ENCODE measurements at regions not wholly inside any gene's neighbourhood (a gene's known extent, or its start where the extent isn't known, plus 50 kb on each side); places are given as distances from the start of the nearest gene placed in this dataset.
A peak's percentile ranks its signal among the peaks of the same experiment; 100 is the strongest.
"Not testable (repeated sequence)": the region's sequence is repeated elsewhere in the genome, so short reads cannot be mapped to it uniquely, and the experiment has no call there.

GRCh38 chr12:28776913-28777422 lies 372.1 kb upstream of the FAR2 start:
- no peak for DNase-seq

DNA sequence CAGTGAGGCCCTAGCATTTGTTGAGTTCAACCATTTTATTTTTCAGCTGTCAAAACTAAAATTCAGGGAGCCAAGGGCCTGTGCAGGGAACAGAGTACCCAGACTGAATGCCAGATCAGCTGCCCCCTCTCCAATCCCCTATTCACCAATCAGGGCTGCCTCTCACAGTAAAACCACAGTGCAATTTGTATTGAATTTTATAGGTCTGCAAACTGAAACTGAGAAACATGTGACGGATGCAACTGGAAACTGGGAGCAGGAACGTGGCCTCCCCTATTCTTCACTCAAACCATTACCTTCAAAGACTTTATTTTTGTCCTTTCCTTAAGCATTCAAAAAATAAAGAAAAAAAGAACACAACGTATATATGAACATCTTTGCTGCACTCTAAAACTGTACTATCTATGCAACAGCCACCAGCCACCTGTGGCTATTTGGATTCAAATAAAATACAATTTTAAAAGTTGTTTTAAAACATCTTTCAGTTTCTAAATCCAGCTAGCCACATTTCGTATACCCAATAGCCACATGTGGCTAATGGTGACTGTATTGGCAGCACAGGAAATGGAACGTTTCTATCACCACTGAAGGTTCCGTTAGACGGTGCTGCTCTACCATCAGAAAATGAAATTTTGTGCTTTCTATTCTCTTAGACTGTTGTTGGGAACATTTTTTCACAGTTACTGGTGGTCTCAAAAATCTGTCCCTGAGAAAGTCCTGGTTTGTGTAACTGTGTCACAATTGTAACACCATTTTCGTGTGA lies 371.3 kb upstream of the FAR2 start:
- DNase-seq = no peak

GRCh38 chr12:28780096-28780495 lies 369.0 kb upstream of the FAR2 start:
- peak; percentile 10 for DNase-seq

GRCh38 chr12:28780960-28781359 lies 368.1 kb upstream of the FAR2 start:
- DNase-seq = no peak

- no peak for DNase-seq
These were observed 367.1 kb upstream of the FAR2 start for GRCh38 chr12:28781671-28782652.

DNA sequence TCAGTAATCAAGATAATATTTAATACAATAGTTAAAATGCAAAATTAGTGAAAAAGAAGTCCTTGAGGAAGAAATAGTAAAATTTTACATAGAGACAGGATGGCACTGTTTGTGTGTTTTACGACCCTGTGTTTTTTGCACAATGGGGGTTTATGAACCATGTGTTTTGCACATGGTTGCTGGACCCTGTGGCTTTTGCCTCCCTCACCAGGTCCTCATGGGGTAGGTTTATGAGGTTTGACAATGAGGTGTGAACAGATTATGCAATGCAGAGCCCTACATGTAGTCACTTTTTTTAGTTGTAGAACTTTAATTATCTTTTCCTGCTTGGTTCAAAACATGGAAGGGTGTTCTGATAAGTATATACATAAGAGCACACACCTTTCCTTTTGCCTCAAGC lies 366.3 kb upstream of the FAR2 start:
- DNase-seq = no peak

DNA sequence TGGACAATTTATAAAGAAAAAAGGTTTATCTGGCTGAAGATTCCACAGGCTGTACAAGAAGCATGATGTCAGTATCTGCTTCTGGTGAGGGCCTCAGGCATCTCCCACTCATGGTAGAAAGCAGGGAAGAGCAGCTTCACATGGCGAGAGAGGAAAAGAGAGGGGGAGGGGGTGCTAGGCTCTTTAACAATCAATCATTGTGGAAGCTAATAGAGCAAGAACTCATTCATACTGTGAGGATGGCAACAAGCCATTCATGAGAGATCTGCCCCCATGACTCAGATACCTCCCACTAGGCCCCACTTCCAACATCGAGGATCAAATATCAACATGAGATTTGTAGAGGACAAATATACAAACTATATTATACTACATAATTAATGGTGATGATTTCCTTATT lies 361.9 kb upstream of the FAR2 start:
- peak; percentile 12 for DNase-seq

DNA sequence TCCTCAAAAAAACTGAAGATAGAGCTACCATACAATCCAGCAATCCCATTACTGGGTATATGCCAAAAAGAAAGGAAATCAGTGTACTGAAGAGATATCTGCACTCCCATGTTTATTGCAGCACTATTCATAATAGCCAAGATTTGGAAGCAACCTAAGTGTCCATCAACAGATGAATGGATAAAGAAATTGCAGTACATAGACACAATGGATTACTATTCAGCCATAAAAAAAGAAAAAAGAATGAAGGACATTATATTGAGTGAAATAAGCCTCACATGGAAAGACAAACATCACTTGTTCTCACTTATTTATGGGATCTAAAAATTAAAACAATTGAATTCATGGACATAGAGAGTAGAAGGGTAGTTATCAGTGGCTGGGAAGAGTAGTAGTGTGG lies 360.8 kb upstream of the FAR2 start:
- DNase-seq = not testable (repeated sequence)

DNA sequence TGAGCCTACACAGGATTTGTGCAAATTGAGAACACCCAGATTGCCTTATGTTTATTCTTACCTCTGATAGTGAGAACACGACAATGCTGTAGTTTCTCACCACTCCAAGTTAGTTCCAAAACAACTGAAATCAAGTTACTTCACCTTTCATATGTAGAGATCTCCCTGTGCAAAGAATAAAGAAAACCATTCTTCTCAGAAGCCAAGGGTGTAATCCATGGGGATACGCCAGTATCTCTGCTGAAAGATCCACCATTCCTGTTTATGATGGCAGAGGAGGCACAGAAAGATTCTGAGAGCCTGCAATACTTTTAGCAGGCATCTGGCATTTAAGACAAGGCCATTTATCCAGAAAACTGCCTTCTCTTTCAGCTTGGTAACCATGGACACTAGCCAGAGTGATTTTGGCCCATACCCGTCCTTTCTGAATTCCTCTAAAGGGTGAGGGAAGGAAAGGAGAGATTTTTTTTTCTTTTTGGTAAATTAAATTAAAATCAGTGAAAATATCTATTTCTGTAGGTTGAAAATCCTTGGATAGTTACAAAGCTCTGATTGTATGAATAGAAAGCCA lies 355.4 kb upstream of the FAR2 start:
- no peak for DNase-seq

DNA sequence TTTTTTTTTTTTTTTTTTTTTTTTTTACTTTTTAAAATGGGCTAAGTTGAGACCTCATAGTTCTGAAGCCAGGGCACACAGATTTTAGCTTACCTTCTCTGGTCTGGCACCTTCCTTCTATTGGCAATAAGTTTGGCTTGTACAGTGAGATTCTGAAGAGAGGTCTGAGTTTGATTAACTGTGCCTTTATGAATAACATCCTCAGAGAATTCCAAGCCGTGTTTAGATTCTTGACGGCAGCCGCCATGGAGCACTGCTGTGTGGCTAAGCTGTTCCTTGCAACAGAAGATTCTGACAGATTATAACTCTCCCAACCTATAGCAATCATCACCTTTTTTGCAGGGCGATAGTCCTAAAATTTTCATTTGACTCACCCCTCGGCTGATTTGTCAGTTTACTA lies 354.9 kb upstream of the FAR2 start:
- DNase-seq = no peak

DNA sequence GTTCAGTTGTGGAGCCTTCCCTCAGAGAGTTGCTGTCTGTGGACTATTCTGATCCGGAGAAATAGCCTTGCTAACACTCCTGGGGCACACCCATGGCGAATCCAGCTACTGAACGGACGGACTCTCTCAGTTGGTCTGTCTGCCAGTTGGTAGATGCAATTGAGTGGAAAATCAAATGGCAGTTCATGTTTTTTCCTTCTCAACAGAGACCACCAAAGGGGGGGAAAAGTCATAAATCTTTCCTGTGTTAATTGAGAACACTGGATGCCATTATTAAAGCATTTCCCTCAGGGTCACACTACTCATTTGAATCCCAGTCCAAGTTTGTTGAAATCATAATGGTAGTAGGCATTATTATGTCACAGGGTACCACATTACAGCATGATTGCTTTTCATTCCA lies 354.3 kb upstream of the FAR2 start:
- DNase-seq = no peak

- peak; percentile 15 for DNase-seq
These were observed 353.8 kb upstream of the FAR2 start for GRCh38 chr12:28795311-28795710.

DNA sequence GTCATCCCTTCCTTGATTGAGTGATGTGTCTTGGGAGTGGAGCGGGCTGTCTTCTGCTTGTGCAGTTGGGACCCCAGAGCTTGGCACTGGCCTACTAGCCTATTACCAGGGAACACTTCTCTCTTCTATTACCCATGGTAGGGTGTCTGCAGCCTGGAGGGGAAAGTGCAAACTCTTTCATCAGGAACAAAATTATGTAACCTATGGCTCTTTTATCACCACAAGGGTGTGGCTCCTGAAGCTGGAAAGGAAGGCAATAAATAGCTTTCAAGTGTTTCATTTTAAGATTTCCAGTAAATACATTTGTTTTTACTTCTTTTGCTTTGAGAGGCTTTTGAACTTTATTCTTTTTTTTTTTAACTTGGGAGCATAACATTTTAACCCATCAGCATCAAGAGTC lies 349.7 kb upstream of the FAR2 start:
- peak; percentile 3 for DNase-seq

GRCh38 chr12:28800129-28800528 lies 348.9 kb upstream of the FAR2 start:
- no peak for DNase-seq

- DNase-seq = no peak
These were observed 346.2 kb upstream of the FAR2 start for GRCh38 chr12:28802706-28803438.

DNA sequence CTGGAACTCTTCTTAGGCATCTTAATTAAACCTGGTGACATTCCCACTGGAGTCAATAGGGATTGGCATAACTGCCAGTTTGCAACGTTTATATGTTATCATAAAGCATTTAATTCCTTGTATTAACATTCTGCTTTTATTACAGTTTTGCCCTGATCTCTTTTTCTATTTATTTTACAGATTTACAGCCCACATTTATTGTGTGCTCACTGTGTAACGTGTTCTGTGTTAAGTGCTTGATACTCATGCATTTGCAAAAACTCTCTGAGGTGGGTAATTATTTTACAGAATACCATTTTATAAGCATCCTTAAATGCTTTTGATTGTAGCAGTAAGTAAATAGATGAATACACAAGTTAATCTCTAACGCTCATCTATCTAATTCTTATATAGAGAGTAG lies 341.5 kb upstream of the FAR2 start:
- DNase-seq = no peak

DNA sequence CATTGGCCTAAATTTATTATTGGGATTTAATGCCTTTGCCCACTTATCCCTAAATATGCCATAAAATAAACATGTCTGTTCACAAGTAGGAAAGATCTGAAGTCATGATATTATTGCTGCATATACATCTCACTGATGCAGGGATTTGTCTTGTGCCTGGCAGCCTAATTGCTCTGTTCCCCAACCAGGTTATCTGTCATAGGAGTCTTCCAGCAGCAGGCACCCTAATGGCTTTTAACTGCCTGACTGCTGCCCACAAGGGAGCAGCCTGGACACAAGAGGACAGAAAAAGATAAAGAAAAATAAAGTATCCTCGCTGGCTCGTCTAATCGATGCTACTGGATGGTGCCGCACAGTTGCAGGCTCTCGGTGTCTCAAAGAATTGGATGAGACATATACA lies 337.6 kb upstream of the FAR2 start:
- no peak for DNase-seq

- DNase-seq = no peak
These were observed 334.8 kb upstream of the FAR2 start for GRCh38 chr12:28814246-28814645.

DNA sequence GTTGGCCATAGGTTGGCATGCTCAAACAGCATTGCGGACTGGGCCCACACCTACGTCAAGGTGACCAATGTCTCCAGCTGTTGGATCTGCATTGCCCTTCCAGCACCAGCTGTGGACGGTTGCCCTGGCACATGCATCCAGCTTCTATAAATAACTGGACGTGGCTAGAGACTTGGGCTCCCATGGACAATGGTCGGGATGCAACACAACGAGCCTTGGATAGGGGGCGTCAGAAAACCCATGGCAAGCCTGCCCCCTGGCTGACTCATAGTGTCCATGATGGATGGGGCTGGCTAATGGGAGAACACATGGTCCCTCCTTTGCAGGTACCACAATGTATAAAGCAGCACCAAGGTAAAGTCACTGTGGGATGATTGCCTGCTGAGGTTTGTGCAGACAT lies 331.6 kb upstream of the FAR2 start:
- no peak for DNase-seq

GRCh38 chr12:28824193-28824846 lies 324.8 kb upstream of the FAR2 start:
- DNase-seq = no peak

DNA sequence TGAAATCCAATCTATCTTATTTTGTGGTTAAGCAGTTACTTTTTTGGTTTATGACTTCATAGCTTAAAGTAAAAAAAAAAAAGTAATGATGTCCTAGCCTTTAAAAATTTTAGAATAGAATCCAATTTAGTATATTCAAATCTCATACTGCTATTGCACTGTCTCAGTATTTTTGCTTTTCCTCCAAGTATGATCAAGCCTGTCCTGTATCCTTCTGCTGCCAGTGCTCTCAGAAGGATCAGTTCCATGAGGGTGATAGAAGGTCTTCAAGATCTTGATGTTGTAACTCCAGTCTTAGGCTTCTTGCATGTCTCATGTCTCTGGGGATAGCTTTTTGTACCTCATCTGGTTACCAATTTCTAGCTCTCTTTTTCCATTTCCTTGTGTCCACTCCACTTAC lies 324.2 kb upstream of the FAR2 start:
- no peak for DNase-seq

- DNase-seq = no peak
These were observed 322.3 kb upstream of the FAR2 start for GRCh38 chr12:28826766-28827165.
